Hepatocyte (in vitro differentiated cells): ENCODE measurements at regions not wholly inside any gene's neighbourhood (a gene's known extent, or its start where the extent isn't known, plus 50 kb on each side); places are given as distances from the start of the nearest gene placed in this dataset.

Source experiments
- DNase-seq: peaks from one replicate; pipeline ENCODE4 v3.0.0-alpha.2; 2016; ENCODE audit warnings: low spot score
- H2AFZ ChIP-seq: fragments of 200-600 bp; sonication (generic); 2 replicates; pipeline ENCODE4 v1.6.0; 2016; ENCODE audit warnings: antibody characterized with exemption, mild to moderate bottlenecking
- H3K27ac ChIP-seq: fragments of 200-600 bp; sonication (generic); 2 replicates; pipeline ENCODE4 v1.5.1; 2016; ENCODE audit warnings: mild to moderate bottlenecking
- H3K27me3 ChIP-seq: fragments of 200-600 bp; sonication (generic); 2 replicates; pipeline ENCODE4 v1.6.1; 2016
- H3K36me3 ChIP-seq: fragments of 200-600 bp; sonication (generic); replicated peaks from 2 replicates; pipeline ENCODE4 v1.5.1; 2016; ENCODE audit warnings: low read depth; ENCODE audit not compliant: insufficient read depth
- H3K4me1 ChIP-seq: fragments of 200-600 bp; sonication (generic); 2 replicates; pipeline ENCODE4 v1.5.1; 2016; ENCODE audit warnings: mild to moderate bottlenecking, moderate library complexity; ENCODE audit not compliant: insufficient read depth
- H3K4me2 ChIP-seq: fragments of 200-600 bp; sonication (generic); 2 replicates; pipeline ENCODE4 v1.6.0; 2016
- H3K4me3 ChIP-seq: fragments of 200-600 bp; sonication (generic); 2 replicates; pipeline ENCODE4 v1.5.1; 2016; ENCODE audit warnings: mild to moderate bottlenecking
- H3K79me2 ChIP-seq: fragments of 200-600 bp; sonication (generic); 2 replicates; pipeline ENCODE4 v1.6.0; 2017; ENCODE audit warnings: mild to moderate bottlenecking
- H3K9me2 ChIP-seq: fragments of 200-600 bp; sonication (generic); replicated peaks from 2 replicates; pipeline ENCODE4 v1.6.0; 2017; ENCODE audit warnings: mild to moderate bottlenecking; ENCODE audit not compliant: insufficient read depth
- H3K9me3 ChIP-seq: fragments of 200-600 bp; sonication (generic); 2 replicates; pipeline ENCODE4 v1.5.1; 2016; ENCODE audit warnings: low read depth, mild to moderate bottlenecking
- H4K20me1 ChIP-seq: fragments of 200-600 bp; sonication (generic); 2 replicates; pipeline ENCODE4 v1.6.0; 2016; ENCODE audit warnings: mild to moderate bottlenecking; ENCODE audit not compliant: insufficient read depth, poor library complexity, severe bottlenecking
- CTCF ChIP-seq: fragments of 200-600 bp; sonication (generic); IDR thresholded peaks from 2 replicates; pipeline ENCODE4 v1.5.1; 2016; ENCODE audit warnings: antibody characterized with exemption, mild to moderate bottlenecking; ENCODE audit not compliant: poor library complexity
- EZH2 ChIP-seq: fragments of 200-600 bp; sonication (generic); IDR thresholded peaks from 2 replicates; pipeline ENCODE4 v1.6.1; 2016; ENCODE audit warnings: antibody characterized with exemption, mild to moderate bottlenecking, borderline replicate concordance
- EZH2phosphoT487 ChIP-seq: fragments of 200-600 bp; sonication (generic); IDR thresholded peaks from one replicate; pipeline ENCODE4 v1.6.1; 2018; ENCODE audit warnings: antibody characterized with exemption, mild to moderate bottlenecking, low read depth, moderate library complexity; ENCODE audit not compliant: unreplicated experiment, severe bottlenecking
- WGBS: methylation state at CpG from one replicate; pipeline ENCODE4 v1.1.6; 2016; ENCODE audit warnings: low lambda C conversion rate; ENCODE audit errors: missing lambda C conversion rate; 5-methylcytosine and 5-hydroxymethylcytosine counted together

GRCh38 chr21:25307489-25307888, 299.8 kb downstream of the MRPL39 start:
- Histone ChIP-seq H3K4me3 (no peak overlapping the region), H2AFZ (no peak overlapping the region), H3K27me3 (no peaks in the 10 kb centered on the region), H3K9me2 (no peaks in the 10 kb centered on the region), H3K9me3 (peaks cover 3% of the 10 kb centered on the region), H3K4me1 (no peaks in the 10 kb centered on the region), H3K4me2 (no peak overlapping the region), H4K20me1 (no peaks in the 10 kb centered on the region), H3K79me2 (no peaks in the 10 kb centered on the region), H3K36me3 (no peaks in the 10 kb centered on the region), H3K27ac (no peak overlapping the region)
- WGBS, result 85% methylated on average over 1 of the region's 1 CpG
- DNase-seq, result no peak
- TF ChIP-seq CTCF (no peak), EZH2phosphoT487 (no peak), EZH2 (no peak)

GRCh38 chr21:25304611-25305010, 302.7 kb downstream of the MRPL39 start:
- Histone ChIP-seq H3K4me3 (no peak overlapping the region), H3K9me2 (no peaks in the 10 kb centered on the region), H2AFZ (no peak overlapping the region), H3K27me3 (no peaks in the 10 kb centered on the region), H3K27ac (no peak overlapping the region), H3K9me3 (no peaks in the 10 kb centered on the region), H3K79me2 (no peaks in the 10 kb centered on the region), H4K20me1 (no peaks in the 10 kb centered on the region), H3K4me1 (no peaks in the 10 kb centered on the region), H3K4me2 (no peak overlapping the region), H3K36me3 (no peaks in the 10 kb centered on the region)
- WGBS, result 81% methylated on average over 4 of the region's 4 CpGs
- TF ChIP-seq EZH2 (no peak), EZH2phosphoT487 (no peak), CTCF (no peak)
- DNase-seq, result no peak

- H2AFZ ChIP-seq, result no peak overlapping the region
- H3K9me3 ChIP-seq, result no peaks in the 10 kb centered on the region
- H3K4me3 ChIP-seq, result no peak overlapping the region
- H3K4me1 ChIP-seq, result no peaks in the 10 kb centered on the region
- H3K9me2 ChIP-seq, result no peaks in the 10 kb centered on the region
- TF ChIP-seq CTCF, result no peak
- no peak for TF ChIP-seq EZH2phosphoT487
- no peak for TF ChIP-seq EZH2
- no peak for DNase-seq
- no peaks in the 10 kb centered on the region for H3K36me3 ChIP-seq
- H3K4me2 ChIP-seq, result no peak overlapping the region
- H3K27ac ChIP-seq, result no peak overlapping the region
- WGBS, result 72% methylated on average over 6 of the region's 6 CpGs
- H3K27me3 ChIP-seq, result no peaks in the 10 kb centered on the region
- no peaks in the 10 kb centered on the region for H4K20me1 ChIP-seq
- no peaks in the 10 kb centered on the region for H3K79me2 ChIP-seq
Measured at GRCh38 chr21:25300632-25301031, 306.6 kb downstream of the MRPL39 start.
